ENCODE measurements at regions not wholly inside any gene's neighbourhood (a gene's known extent, or its start where the extent isn't known, plus 50 kb on each side); places are given as distances from the start of the nearest gene placed in this dataset.

- no peak for DNase-seq (ENCODE audit: extremely low read depth, low read depth, low spot score)
These were observed 167.4 kb upstream of the SLITRK1 start for GRCh38 chr13:84049443-84050219.

- DNase-seq (ENCODE audit: extremely low read depth, low read depth, low spot score): no peak
These were observed 162.5 kb upstream of the SLITRK1 start for GRCh38 chr13:84044805-84045204.

GRCh38 chr13:84038001-84038400 lies 155.7 kb upstream of the SLITRK1 start:
- DNase-seq (ENCODE audit: extremely low read depth, low read depth, low spot score): no peak

- no peak for DNase-seq (ENCODE audit: extremely low read depth, low read depth, low spot score)
These were observed 149.8 kb upstream of the SLITRK1 start for GRCh38 chr13:84032116-84032515.

- DNase-seq (ENCODE audit: extremely low read depth, low read depth, low spot score): no peak
These were observed 148.8 kb upstream of the SLITRK1 start for GRCh38 chr13:84031120-84031519.

- DNase-seq (ENCODE audit: extremely low read depth, low read depth, low spot score): no peak
These were observed 147.1 kb upstream of the SLITRK1 start for GRCh38 chr13:84029396-84029795.

GRCh38 chr13:84025824-84026223 lies 143.6 kb upstream of the SLITRK1 start:
- DNase-seq (ENCODE audit: extremely low read depth, low read depth, low spot score): no peak

- no peak for DNase-seq (ENCODE audit: extremely low read depth, low read depth, low spot score)
These were observed 114.1 kb upstream of the SLITRK1 start for GRCh38 chr13:83996415-83996814.

- DNase-seq (ENCODE audit: extremely low read depth, low read depth, low spot score): no peak
These were observed 113.7 kb upstream of the SLITRK1 start for GRCh38 chr13:83995930-83996329.

GRCh38 chr13:83992566-83993358 lies 110.5 kb upstream of the SLITRK1 start:
- DNase-seq (ENCODE audit: extremely low read depth, low read depth, low spot score): no peak

- DNase-seq (ENCODE audit: extremely low read depth, low read depth, low spot score): no peak
These were observed 105.1 kb upstream of the SLITRK1 start for GRCh38 chr13:83987394-83987793.

GRCh38 chr13:83984793-83985192 lies 102.5 kb upstream of the SLITRK1 start:
- no peak for DNase-seq (ENCODE audit: extremely low read depth, low read depth, low spot score)

- no peak for DNase-seq (ENCODE audit: extremely low read depth, low read depth, low spot score)
These were observed 98.1 kb upstream of the SLITRK1 start for GRCh38 chr13:83980331-83980730.

- DNase-seq (ENCODE audit: extremely low read depth, low read depth, low spot score): no peak
These were observed 93.4 kb upstream of the SLITRK1 start for GRCh38 chr13:83975655-83976165.

- DNase-seq (ENCODE audit: extremely low read depth, low read depth, low spot score): no peak
These were observed 76.3 kb upstream of the SLITRK1 start for GRCh38 chr13:83958531-83958930.

GRCh38 chr13:83955011-83955410 lies 72.7 kb upstream of the SLITRK1 start:
- DNase-seq (ENCODE audit: extremely low read depth, low read depth, low spot score): no peak

- DNase-seq (ENCODE audit: extremely low read depth, low read depth, low spot score): no peak
These were observed 71.6 kb upstream of the SLITRK1 start for GRCh38 chr13:83953916-83954315.

GRCh38 chr13:83950293-83950692 lies 68.0 kb upstream of the SLITRK1 start:
- no peak for DNase-seq (ENCODE audit: extremely low read depth, low read depth, low spot score)

GRCh38 chr13:83943530-83944279 lies 61.4 kb upstream of the SLITRK1 start:
- DNase-seq (ENCODE audit: extremely low read depth, low read depth, low spot score): no peak

GRCh38 chr13:83941701-83942335 lies 59.5 kb upstream of the SLITRK1 start:
- DNase-seq (ENCODE audit: extremely low read depth, low read depth, low spot score): no peak

- no peak for DNase-seq (ENCODE audit: extremely low read depth, low read depth, low spot score)
These were observed 58.5 kb upstream of the SLITRK1 start for GRCh38 chr13:83940742-83941141.
